Thymus (tissue), 11 donors: ENCODE measurements at regions not wholly inside any gene's neighbourhood (a gene's known extent, or its start where the extent isn't known, plus 50 kb on each side); places are given as distances from the start of the nearest gene placed in this dataset.

Experiments
- DNase-seq, 9 donors: peaks; one replicate each; pipeline ENCODE4 v3.0.0-alpha.2; 2013; ENCODE audit warnings: low spot score in 9 of 9, low read depth in 6 of 9, missing footprints in 1 of 9
- H3K27ac ChIP-seq, 2 donors: one replicate each; pipeline ENCODE4 v1.5.1; 2013; ENCODE audit warnings: control low read depth in 1 of 2, low read depth in 1 of 2, low read length in 1 of 2, mild to moderate bottlenecking in 1 of 2, moderate library complexity in 1 of 2
- H3K27me3 ChIP-seq, 2 donors: one replicate each; pipeline ENCODE4 v1.5.1; 2013; ENCODE audit warnings: low read length in 1 of 2; ENCODE audit not compliant: control insufficient read depth in 2 of 2, insufficient read depth in 1 of 2
- H3K36me3 ChIP-seq, 2 donors: one replicate each; pipeline ENCODE4 v1.5.1; 2013; ENCODE audit warnings: low read length in 1 of 2, mild to moderate bottlenecking in 1 of 2, moderate library complexity in 1 of 2; ENCODE audit not compliant: control insufficient read depth in 2 of 2, insufficient read depth in 2 of 2
- H3K4me1 ChIP-seq, 2 donors: one replicate each; pipeline ENCODE4 v1.5.1; 2013; ENCODE audit warnings: low read length in 2 of 2; ENCODE audit not compliant: control insufficient read depth in 2 of 2, insufficient read depth in 2 of 2
- H3K4me3 ChIP-seq, 2 donors: one replicate each; pipeline ENCODE4 v1.5.1; 2013; ENCODE audit warnings: low read length in 2 of 2, control low read depth in 1 of 2, mild to moderate bottlenecking in 1 of 2
- H3K9me3 ChIP-seq, 2 donors: one replicate each; pipeline ENCODE4 v1.5.1; 2013; ENCODE audit warnings: low read length in 1 of 2, mild to moderate bottlenecking in 1 of 2; ENCODE audit not compliant: control insufficient read depth in 2 of 2, insufficient read depth in 1 of 2
- WGBS: extraction: QIAGEN DNeasy Blood & Tissue Kit; methylation state at CpG from one replicate; pipeline ENCODE4 v1.1.7; 2013; 5-methylcytosine and 5-hydroxymethylcytosine counted together
- donor health status: healthy.

DNA sequence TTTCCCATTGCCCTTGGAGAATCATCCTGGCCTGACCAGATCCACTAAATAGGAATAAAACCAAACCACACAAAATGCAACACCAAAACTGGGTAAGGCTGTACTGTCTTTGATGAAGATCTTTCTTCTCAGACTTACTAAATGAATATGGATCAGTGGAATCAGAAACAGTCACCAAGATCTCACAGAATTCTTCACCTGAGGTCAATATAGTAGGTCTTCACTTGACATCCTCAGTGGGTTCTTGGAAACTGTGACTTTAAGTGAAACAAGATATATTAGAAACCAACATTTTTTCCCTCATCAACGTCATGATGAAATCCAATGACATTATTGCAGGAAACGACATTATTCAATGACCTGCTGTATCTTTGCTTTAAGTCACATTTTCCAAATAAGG is 526.2 kb downstream of the FUT8 start:
- Histone ChIP-seq H3K27ac (no peak overlapping the region), H3K27me3 (no peaks in the 10 kb centered on the region), H3K36me3 (no peaks in the 10 kb centered on the region), H3K4me3 (no peak overlapping the region), H3K4me1 (peaks cover 0 to 9% of the 10 kb centered on the region in 2 donors), H3K9me3 (no peaks in the 10 kb centered on the region)
- no peak for DNase-seq
- 99% methylated on average over 2 of the region's 2 CpGs for WGBS

GRCh38 chr14:65939184-65939583 is 526.7 kb downstream of the FUT8 start:
- H3K27ac ChIP-seq, result no peak overlapping the region
- H3K4me3 ChIP-seq, result no peak overlapping the region
- H3K27me3 ChIP-seq, result no peaks in the 10 kb centered on the region
- DNase-seq, result no peak
- H3K36me3 ChIP-seq, result no peaks in the 10 kb centered on the region
- no peaks in the 10 kb centered on the region for H3K9me3 ChIP-seq
- peaks cover 0 to 9% of the 10 kb centered on the region in 2 donors for H3K4me1 ChIP-seq
- WGBS, result 93% methylated on average over 1 of the region's 1 CpG

GRCh38 chr14:65940056-65940735 is 527.7 kb downstream of the FUT8 start:
- Histone ChIP-seq H3K4me1 (peaks cover 0 to 9% of the 10 kb centered on the region in 2 donors), H3K9me3 (no peaks in the 10 kb centered on the region), H3K27me3 (no peaks in the 10 kb centered on the region), H3K4me3 (no peak overlapping the region), H3K36me3 (no peaks in the 10 kb centered on the region), H3K27ac (no peak overlapping the region)
- 95% methylated on average over 9 of the region's 9 CpGs for WGBS
- DNase-seq, result no peak

DNA sequence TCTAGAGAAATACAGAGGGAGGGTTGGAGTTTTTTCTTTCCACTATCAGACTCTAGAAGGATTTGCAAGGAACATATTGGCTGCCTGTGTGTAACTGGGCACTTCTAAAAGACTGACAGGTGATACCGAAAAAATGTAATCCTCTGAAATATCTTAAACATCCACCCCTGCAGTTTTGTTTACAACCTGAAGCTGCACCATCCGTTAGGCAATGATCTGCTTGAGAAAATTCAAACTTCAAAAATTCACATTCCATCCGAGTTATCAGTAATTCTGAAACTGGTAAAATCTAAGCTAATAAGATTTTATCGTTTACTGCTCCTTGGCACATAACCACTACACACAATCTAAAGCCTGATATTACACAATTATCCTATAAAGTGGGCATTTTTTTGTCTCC is 528.6 kb downstream of the FUT8 start:
- Histone ChIP-seq H3K27me3 (no peaks in the 10 kb centered on the region), H3K27ac (no peak overlapping the region), H3K36me3 (no peaks in the 10 kb centered on the region), H3K4me1 (peaks cover 0 to 9% of the 10 kb centered on the region in 2 donors), H3K9me3 (no peaks in the 10 kb centered on the region), H3K4me3 (no peak overlapping the region)
- DNase-seq, result no peak
- WGBS, result 94% methylated on average over 4 of the region's 4 CpGs

DNA sequence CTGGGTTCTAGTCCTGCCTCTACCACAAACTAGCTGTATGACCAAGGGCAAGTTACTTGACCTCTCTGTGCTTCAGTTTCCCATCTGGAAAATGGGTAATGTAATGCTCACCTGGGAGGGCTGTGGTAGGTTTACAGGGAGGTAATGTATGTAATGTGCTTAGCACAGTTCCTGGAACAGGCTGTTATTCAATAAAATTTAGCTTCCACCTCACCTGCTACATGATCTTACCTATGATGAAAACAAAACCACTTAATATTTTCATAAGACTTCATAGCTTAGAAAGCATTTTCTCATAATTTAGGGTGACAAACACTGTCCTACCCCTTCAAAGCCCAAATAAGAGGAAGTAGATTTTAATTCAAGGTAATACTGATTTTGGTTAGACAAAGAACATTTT is 530.6 kb downstream of the FUT8 start:
- DNase-seq, result no peak
- H3K27ac ChIP-seq, result no peak overlapping the region
- H3K27me3 ChIP-seq, result no peaks in the 10 kb centered on the region
- H3K4me3 ChIP-seq, result no peak overlapping the region
- H3K9me3 ChIP-seq, result no peaks in the 10 kb centered on the region
- H3K4me1 ChIP-seq, result no peaks in the 10 kb centered on the region
- H3K36me3 ChIP-seq, result no peaks in the 10 kb centered on the region

DNA sequence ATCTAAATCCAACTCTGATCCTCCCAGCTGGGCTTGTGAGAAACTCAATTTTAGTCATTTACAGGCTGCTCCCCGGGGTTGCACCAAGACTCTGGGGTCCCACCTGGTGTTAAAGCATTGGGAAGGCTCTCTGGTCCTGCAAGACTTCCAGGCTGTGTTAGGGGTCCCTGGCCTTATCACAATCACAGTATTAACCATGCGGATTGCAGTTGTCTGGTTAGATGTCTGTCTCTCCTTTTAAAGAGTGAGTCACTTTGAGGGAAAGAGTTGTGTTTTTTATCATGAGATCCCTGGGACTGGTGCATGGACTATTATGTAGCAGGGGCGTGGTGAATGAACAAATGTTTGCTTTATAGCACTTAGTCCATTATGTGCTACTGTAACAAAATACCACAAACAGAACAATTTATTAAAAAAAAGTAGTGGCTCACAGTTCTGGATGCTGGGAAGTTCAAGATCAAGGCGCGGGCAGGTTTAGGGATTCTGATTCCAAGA is 531.4 kb downstream of the FUT8 start:
- Histone ChIP-seq H3K36me3 (no peaks in the 10 kb centered on the region), H3K4me1 (no peaks in the 10 kb centered on the region), H3K4me3 (no peak overlapping the region), H3K27me3 (no peaks in the 10 kb centered on the region), H3K27ac (no peak overlapping the region), H3K9me3 (no peaks in the 10 kb centered on the region)
- no peak for DNase-seq
- WGBS, result 97% methylated on average over 5 of the region's 5 CpGs

GRCh38 chr14:65945327-65945726 is 532.8 kb downstream of the FUT8 start:
- Histone ChIP-seq H3K9me3 (no peaks in the 10 kb centered on the region), H3K4me1 (no peaks in the 10 kb centered on the region), H3K36me3 (no peaks in the 10 kb centered on the region), H3K4me3 (no peak overlapping the region), H3K27me3 (no peaks in the 10 kb centered on the region), H3K27ac (no peak overlapping the region)
- 96% methylated on average over 3 of the region's 3 CpGs for WGBS
- DNase-seq, result no peak

DNA sequence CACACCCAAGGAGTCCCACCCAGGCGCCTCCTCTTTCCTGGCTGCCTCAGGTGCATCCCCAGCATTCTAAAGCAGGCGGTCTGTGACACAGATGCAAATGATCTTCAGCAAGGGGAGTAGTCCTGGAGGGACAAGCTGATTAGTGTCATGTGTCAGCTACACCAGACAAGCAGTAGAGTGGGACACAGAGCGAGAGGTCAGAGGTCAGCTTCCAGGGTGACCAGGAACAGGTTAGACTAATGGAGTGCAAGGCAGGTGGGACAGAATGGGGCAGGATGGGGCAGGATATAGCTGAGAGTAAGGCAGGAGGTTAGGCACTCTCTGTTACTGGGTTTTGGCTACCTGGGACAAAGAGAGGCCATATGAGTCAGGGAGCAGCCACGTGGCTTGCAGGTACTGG is 534.0 kb downstream of the FUT8 start:
- 94% methylated on average over 4 of the region's 4 CpGs for WGBS
- Histone ChIP-seq H3K36me3 (no peaks in the 10 kb centered on the region), H3K9me3 (no peaks in the 10 kb centered on the region), H3K27me3 (no peaks in the 10 kb centered on the region), H3K4me3 (no peak overlapping the region), H3K4me1 (no peaks in the 10 kb centered on the region), H3K27ac (no peak overlapping the region)
- DNase-seq, result no peak

DNA sequence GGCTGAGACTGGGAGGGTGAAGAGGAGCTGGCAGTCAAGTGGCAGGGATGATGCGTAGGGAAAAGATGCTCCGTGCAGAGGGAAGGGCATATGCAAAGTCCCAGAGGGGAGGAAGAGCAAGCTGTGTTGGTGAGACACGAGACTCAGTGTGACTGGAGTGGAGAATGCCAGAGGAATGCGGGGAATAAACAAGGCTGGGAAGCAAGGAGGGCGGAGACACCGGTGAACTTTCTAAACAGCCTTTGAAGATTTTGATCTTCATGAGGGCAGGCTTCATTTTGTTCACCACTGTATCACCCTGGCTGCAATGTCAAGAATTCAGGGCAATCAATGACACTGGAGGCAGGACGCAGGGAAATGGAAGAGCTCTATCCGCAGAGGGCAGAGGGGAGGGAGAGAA is 535.8 kb downstream of the FUT8 start:
- Histone ChIP-seq H3K4me1 (no peaks in the 10 kb centered on the region), H3K4me3 (no peak overlapping the region), H3K27ac (no peak overlapping the region), H3K27me3 (no peaks in the 10 kb centered on the region), H3K9me3 (no peaks in the 10 kb centered on the region), H3K36me3 (no peaks in the 10 kb centered on the region)
- 96% methylated on average over 8 of the region's 8 CpGs for WGBS
- DNase-seq, result no peak
